IMR-90 (cell line): ENCODE measurements at regions not wholly inside any gene's neighbourhood (a gene's known extent, or its start where the extent isn't known, plus 50 kb on each side); places are given as distances from the start of the nearest gene placed in this dataset.

Experiments used
- ATAC-seq: fragments of 200-7000 bp; cut with Tn5 transposase; 2 replicates; pipeline ENCODE4 v1.9.1; 2020; ENCODE audit warnings: low read depth, mild to moderate bottlenecking, moderate library complexity
- BruUV-seq: library from RNA; stranded (reverse); fragments of 400-500 nt; replicated peaks from 2 replicates; lab custom pipeline; 2021; lab: Mats Ljungman, UMichigan
- CTCF ChIA-PET: fragments of 300-600 bp; formaldehyde crosslinking; extraction: SDS; loops from one replicate; lab custom pipeline; 2021; ENCODE audit warnings: antibody characterized with exemption; lab: Yijun Ruan, JAX
- POLR2A ChIA-PET: fragments of 300-600 bp; sonication (Branson Sonifier 250); formaldehyde crosslinking; loops from one replicate; lab custom pipeline; 2022; ENCODE audit warnings: antibody characterized with exemption; ENCODE audit not compliant: unreplicated experiment; lab: Charles Lee
- DNase-seq: peaks from one replicate; pipeline ENCODE4 v3.0.0; 2013
- H2AFZ ChIP-seq: replicated peaks from 2 replicates; pipeline ENCODE3; 2013; ENCODE audit warnings: low read length, mild to moderate bottlenecking; ENCODE audit not compliant: poor library complexity
- H2AK5ac ChIP-seq: 2 replicates; pipeline ENCODE4 v1.6.1; 2013; ENCODE audit warnings: low read depth, low read length, inconsistent platforms
- H2AK9ac ChIP-seq: replicated peaks from 2 replicates; pipeline ENCODE3; 2013; ENCODE audit warnings: mild to moderate bottlenecking, low read depth, low read length, moderate library complexity; ENCODE audit not compliant: poor library complexity
- H2BK120ac ChIP-seq: 2 replicates; pipeline ENCODE4 v1.6.1; 2013; ENCODE audit warnings: low read depth, low read length, inconsistent platforms
- H2BK15ac ChIP-seq: 3 replicates; pipeline ENCODE4 v1.6.1; 2013; ENCODE audit warnings: low read depth, low read length, inconsistent platforms
- H2BK20ac ChIP-seq: 2 replicates; pipeline ENCODE4 v1.6.1; 2013; ENCODE audit warnings: low read depth, mild to moderate bottlenecking, inconsistent platforms, low read length, moderate library complexity
- H2BK5ac ChIP-seq: 2 replicates; pipeline ENCODE4 v1.6.1; 2013; ENCODE audit warnings: mild to moderate bottlenecking, low read depth, low read length, inconsistent platforms; ENCODE audit not compliant: poor library complexity, severe bottlenecking
- H3K14ac ChIP-seq: replicated peaks from 2 replicates; pipeline ENCODE4 v1.6.1; 2013; ENCODE audit warnings: low read depth, low read length, inconsistent platforms
- H3K18ac ChIP-seq: 2 replicates; pipeline ENCODE4 v1.6.1; 2013; ENCODE audit warnings: low read depth, low read length, control low read depth
- H3K23ac ChIP-seq: 2 replicates; pipeline ENCODE4 v1.6.1; 2013; ENCODE audit warnings: low read depth, low read length, inconsistent platforms
- H3K27ac ChIP-seq: 2 replicates; pipeline ENCODE4 v1.5.1; 2013; ENCODE audit warnings: mild to moderate bottlenecking, control low read depth, low read length; ENCODE audit not compliant: insufficient read depth
- H3K27me3 ChIP-seq: 2 replicates; pipeline ENCODE4 v1.6.1; 2013; ENCODE audit warnings: low read length; ENCODE audit not compliant: control insufficient read depth, insufficient read depth
- H3K36me3 ChIP-seq: 2 replicates; pipeline ENCODE4 v1.6.1; 2013; ENCODE audit warnings: low read length, mixed read lengths; ENCODE audit not compliant: control insufficient read depth, insufficient read depth
- H3K4ac ChIP-seq: 2 replicates; pipeline ENCODE4 v1.6.1; 2013; ENCODE audit warnings: low read depth, low read length, inconsistent platforms
- H3K4me1 ChIP-seq: 2 replicates; pipeline ENCODE4 v1.6.1; 2013; ENCODE audit warnings: low read length, mixed read lengths; ENCODE audit not compliant: control insufficient read depth, insufficient read depth
- H3K4me2 ChIP-seq: 2 replicates; pipeline ENCODE4 v1.6.1; 2013; ENCODE audit warnings: low read depth, mild to moderate bottlenecking, control low read depth, low read length, moderate library complexity
- H3K4me3 ChIP-seq: 2 replicates; pipeline ENCODE4 v1.5.1; 2013; ENCODE audit warnings: low read depth, mild to moderate bottlenecking, control low read depth, low read length, moderate library complexity; ENCODE audit not compliant: insufficient read depth
- H3K56ac ChIP-seq: 2 replicates; pipeline ENCODE4 v1.6.1; 2013; ENCODE audit warnings: low read length, inconsistent platforms; ENCODE audit not compliant: insufficient read depth; ENCODE audit errors: extremely low read depth
- H3K79me1 ChIP-seq, 2 experiments: 2 replicates each; pipeline ENCODE4 v1.6.1; 2013; ENCODE audit warnings: low read length in 2 of 2, inconsistent platforms in 1 of 2, low read depth in 1 of 2
- H3K9ac ChIP-seq: 2 replicates; pipeline ENCODE4 v1.6.1; 2013; ENCODE audit warnings: low read depth, low read length, control low read depth
- H3K9me1 ChIP-seq: 2 replicates; pipeline ENCODE4 v1.6.1; 2013; ENCODE audit warnings: low read length, inconsistent platforms; ENCODE audit not compliant: insufficient read depth
- H3K9me3 ChIP-seq: 2 replicates; pipeline ENCODE4 v1.6.1; 2013; ENCODE audit warnings: low read length; ENCODE audit not compliant: control insufficient read depth, insufficient read depth
- H4K20me1 ChIP-seq: 2 replicates; pipeline ENCODE4 v1.6.1; 2013; ENCODE audit warnings: low read length, inconsistent platforms; ENCODE audit not compliant: insufficient read depth
- H4K5ac ChIP-seq: 2 replicates; pipeline ENCODE4 v1.6.1; 2013; ENCODE audit warnings: mild to moderate bottlenecking, low read depth, low read length, control low read depth
- H4K8ac ChIP-seq, 2 experiments: 2 replicates each; pipeline ENCODE4 v1.6.1; 2013; ENCODE audit warnings: low read depth in 2 of 2, low read length in 2 of 2, control low read depth in 1 of 2, inconsistent platforms in 1 of 2
- H4K91ac ChIP-seq: 2 replicates; pipeline ENCODE4 v1.6.1; 2013; ENCODE audit warnings: low read depth, low read length, inconsistent platforms; ENCODE audit not compliant: insufficient read depth
- BHLHE40 ChIP-seq: fragments of 150-350 bp; IDR thresholded peaks from 2 replicates; pipeline ENCODE4 v1.6.1; 2016; ENCODE audit warnings: mild to moderate bottlenecking, low read depth, low read length
- NFE2L2 ChIP-seq: fragments of 150-350 bp; IDR thresholded peaks from 2 replicates; pipeline ENCODE4 v1.6.1; 2016; ENCODE audit warnings: low read depth, mild to moderate bottlenecking, low read length
- WGBS, 2 experiments: methylation state at CpG; one replicate each; pipeline versions ENCODE4 v1.1.5 to v1.1.7; 2013; ENCODE audit warnings: missing lambda C conversion rate in 2 of 2; ENCODE audit not compliant: insufficient read length in 1 of 2; ENCODE audit errors: extremely low coverage in 2 of 2; 5-methylcytosine and 5-hydroxymethylcytosine counted together
- dilution Hi-C: fragments of 300-500 bp; cut with HindIII; formaldehyde crosslinking; loops from one replicate; pipeline ENCODE4 v1.14.3; 2018; ENCODE audit warnings: low sequenced_read_pairs; ENCODE audit not compliant: unreplicated experiment
- in situ Hi-C: fragments of 300-500 bp; cut with MboI; formaldehyde crosslinking; loops from 3 replicates; pipeline ENCODE4 v1.14.3; 2019; ENCODE audit warnings: low sequenced_read_pairs, inconsistent platforms, mixed read lengths
- intact Hi-C: fragments of 100-400 bp; cut with micrococcal nuclease; formaldehyde crosslinking; loops from 2 replicates; pipeline ENCODE4 v1.10.0; 2022

DNA sequence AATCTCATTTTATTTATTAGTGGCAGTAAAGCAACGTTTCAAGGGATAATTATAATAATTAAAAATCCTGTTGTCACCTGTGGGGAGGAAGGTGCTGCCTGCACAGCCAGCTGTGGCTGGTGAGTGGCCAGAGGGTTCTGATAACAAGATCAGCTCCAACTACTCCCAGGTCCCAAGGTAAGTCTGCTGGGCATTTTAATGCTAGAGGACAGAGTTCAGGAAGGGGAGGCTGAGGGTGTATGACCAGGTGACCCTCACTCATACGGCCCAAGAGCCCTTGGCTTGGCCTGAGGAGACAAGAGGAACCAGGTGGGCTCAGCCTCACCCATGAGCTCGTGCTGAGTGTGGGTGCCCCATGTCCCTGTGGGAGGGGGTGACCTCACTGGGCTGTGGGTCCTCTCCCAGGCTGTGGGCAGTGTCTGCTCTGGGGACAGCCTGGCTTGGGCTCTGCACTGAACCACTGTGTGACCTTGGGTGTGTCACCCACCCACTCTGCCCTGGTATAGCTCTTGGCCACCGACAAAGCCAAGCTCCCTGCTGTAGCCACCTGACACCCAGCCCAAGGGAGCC, 223.8 kb downstream of the PTPRU start:
- H2BK5ac ChIP-seq = no peak overlapping the region
- H3K4me3 ChIP-seq = no peak overlapping the region
- no peak overlapping the region for H3K9ac ChIP-seq
- dilution Hi-C loops (no loop called here), intact Hi-C loops (no loop called here), in situ Hi-C loops (no loop called here)
- no peak overlapping the region for H3K14ac ChIP-seq
- no peak overlapping the region for H2BK120ac ChIP-seq
- TF ChIP-seq NFE2L2 (no peak), BHLHE40 (no peak)
- H3K27ac ChIP-seq = no peak overlapping the region
- no peak overlapping the region for H3K56ac ChIP-seq
- no peak overlapping the region for H3K4ac ChIP-seq
- no peak overlapping the region for H4K8ac ChIP-seq
- CTCF ChIA-PET = no interaction called here
- H4K20me1 ChIP-seq = no peaks in the 10 kb centered on the region
- peak overlapping the region; percentile 58 for H2AFZ ChIP-seq
- no peak overlapping the region for H2AK5ac ChIP-seq
- H2BK15ac ChIP-seq = no peak overlapping the region
- peaks cover 1% of the 10 kb centered on the region; the same call in 1 of the 2 replicates for H3K27me3 ChIP-seq
- no peaks in the 10 kb centered on the region for H3K9me1 ChIP-seq
- H2AK9ac ChIP-seq = no peak overlapping the region
- H2BK20ac ChIP-seq = no peak overlapping the region
- DNase-seq = no peak
- no peak overlapping the region for H4K91ac ChIP-seq
- H3K9me3 ChIP-seq = no peaks in the 10 kb centered on the region
- H3K18ac ChIP-seq = no peak overlapping the region
- H4K5ac ChIP-seq = no peak overlapping the region
- no TSS peak for BruUV-seq
- no CpG with 5 or more reads among the region's 4 CpGs for WGBS, 2 experiments
- no peak overlapping the region for H3K23ac ChIP-seq
- no peaks in the 10 kb centered on the region for H3K36me3 ChIP-seq
- ATAC-seq = no peak
- POLR2A ChIA-PET = no interaction called here
- H3K4me1 ChIP-seq = no peaks in the 10 kb centered on the region
- H3K79me1 ChIP-seq = no peaks in the 10 kb centered on the region
- no peak overlapping the region for H3K4me2 ChIP-seq
